ENCODE measurements at regions not wholly inside any gene's neighbourhood (a gene's known extent, or its start where the extent isn't known, plus 50 kb on each side); places are given as distances from the start of the nearest gene placed in this dataset.

DNA sequence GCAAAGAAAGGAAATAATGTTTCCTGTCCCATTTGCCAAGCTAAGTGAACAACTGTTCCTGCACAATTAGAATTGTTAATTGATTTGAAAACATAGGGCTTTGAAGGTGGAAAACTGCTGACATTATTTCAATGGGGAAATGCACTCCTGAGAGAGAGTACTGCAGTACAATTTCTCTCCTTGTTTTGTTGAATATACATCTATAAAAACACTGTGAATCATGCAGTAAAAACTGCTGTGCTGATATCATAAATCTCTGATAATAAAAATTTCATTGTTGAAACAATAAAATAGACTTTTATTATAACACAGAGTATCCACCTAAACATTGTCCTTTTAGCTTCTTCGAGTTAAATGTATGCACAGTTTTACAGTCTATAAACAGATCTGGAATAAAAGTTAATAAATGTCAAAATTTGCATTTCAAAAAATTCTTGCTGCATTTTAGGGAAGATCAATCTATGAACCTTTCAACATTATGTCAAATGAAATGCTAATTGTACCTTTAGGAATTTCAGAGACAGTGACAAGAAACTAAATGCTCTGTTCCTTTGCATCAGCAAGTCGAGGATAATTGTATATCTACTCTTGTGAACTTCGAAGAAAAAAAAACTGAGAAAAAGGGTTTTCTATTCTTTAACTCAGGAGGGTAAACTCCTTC is 328.2 kb upstream of the DACH1 start:
- TF ChIP-seq, protein P1, sequence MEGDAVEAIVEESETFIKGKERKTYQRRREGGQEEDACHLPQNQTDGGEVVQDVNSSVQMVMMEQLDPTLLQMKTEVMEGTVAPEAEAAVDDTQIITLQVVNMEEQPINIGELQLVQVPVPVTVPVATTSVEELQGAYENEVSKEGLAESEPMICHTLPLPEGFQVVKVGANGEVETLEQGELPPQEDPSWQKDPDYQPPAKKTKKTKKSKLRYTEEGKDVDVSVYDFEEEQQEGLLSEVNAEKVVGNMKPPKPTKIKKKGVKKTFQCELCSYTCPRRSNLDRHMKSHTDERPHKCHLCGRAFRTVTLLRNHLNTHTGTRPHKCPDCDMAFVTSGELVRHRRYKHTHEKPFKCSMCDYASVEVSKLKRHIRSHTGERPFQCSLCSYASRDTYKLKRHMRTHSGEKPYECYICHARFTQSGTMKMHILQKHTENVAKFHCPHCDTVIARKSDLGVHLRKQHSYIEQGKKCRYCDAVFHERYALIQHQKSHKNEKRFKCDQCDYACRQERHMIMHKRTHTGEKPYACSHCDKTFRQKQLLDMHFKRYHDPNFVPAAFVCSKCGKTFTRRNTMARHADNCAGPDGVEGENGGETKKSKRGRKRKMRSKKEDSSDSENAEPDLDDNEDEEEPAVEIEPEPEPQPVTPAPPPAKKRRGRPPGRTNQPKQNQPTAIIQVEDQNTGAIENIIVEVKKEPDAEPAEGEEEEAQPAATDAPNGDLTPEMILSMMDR (IDR thresholded peaks at IDR 0.05), result no peak
- Histone ChIP-seq H3K9me3 (ENCODE audit: control insufficient read depth, low read length) (no peaks in the 10 kb centered on the region), H3K79me2 (no peaks in the 10 kb centered on the region), H3K4me3 (ENCODE audit: low read depth, low read length) (peak overlapping the region; percentile 2), H3K4me2 (ENCODE audit: low read length) (peak overlapping the region; percentile 11), H3K27me3 (ENCODE audit: control insufficient read depth, insufficient read depth, low read length) (no peaks in the 10 kb centered on the region), H3K36me3 (ENCODE audit: control insufficient read depth, insufficient read depth, low read length) (no peaks in the 10 kb centered on the region), H3K9ac (no peak overlapping the region), H3K4me1 (peaks cover 10% of the 10 kb centered on the region), H2AFZ (peak overlapping the region; percentile 33), H3K27ac (peak overlapping the region; percentile 75)

DNA sequence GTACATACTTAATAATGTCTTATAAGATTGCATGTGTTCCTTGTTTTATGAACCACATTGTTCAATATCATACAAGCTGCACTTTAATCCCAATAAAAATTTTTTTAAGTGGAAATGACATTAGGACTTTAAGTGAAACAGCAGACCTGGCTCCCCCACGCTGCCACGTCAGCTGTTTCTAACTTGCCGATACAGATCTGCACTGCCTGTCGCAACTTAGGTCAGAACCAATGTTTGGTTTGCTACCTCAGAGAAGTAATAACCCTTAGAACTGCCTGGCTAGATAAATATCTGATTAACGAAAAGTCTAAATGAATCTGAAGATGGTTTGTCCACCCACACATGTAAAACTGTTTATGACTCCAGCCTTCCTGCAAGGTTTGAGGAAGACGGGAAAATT is 327.5 kb upstream of the DACH1 start:
- Histone ChIP-seq H3K27ac (peak overlapping the region; percentile 75), H3K36me3 (ENCODE audit: control insufficient read depth, insufficient read depth, low read length) (no peaks in the 10 kb centered on the region), H2AFZ (peak overlapping the region; percentile 31), H3K9me3 (ENCODE audit: control insufficient read depth, low read length) (no peaks in the 10 kb centered on the region), H3K27me3 (ENCODE audit: control insufficient read depth, insufficient read depth, low read length) (no peaks in the 10 kb centered on the region), H3K4me1 (peaks cover 10% of the 10 kb centered on the region), H3K9ac (no peak overlapping the region), H3K79me2 (no peaks in the 10 kb centered on the region), H3K4me2 (ENCODE audit: low read length) (peak overlapping the region; percentile 11), H3K4me3 (ENCODE audit: low read depth, low read length) (peak overlapping the region; percentile 2)
- TF ChIP-seq, protein P1 (IDR thresholded peaks at IDR 0.05), result no peak

DNA sequence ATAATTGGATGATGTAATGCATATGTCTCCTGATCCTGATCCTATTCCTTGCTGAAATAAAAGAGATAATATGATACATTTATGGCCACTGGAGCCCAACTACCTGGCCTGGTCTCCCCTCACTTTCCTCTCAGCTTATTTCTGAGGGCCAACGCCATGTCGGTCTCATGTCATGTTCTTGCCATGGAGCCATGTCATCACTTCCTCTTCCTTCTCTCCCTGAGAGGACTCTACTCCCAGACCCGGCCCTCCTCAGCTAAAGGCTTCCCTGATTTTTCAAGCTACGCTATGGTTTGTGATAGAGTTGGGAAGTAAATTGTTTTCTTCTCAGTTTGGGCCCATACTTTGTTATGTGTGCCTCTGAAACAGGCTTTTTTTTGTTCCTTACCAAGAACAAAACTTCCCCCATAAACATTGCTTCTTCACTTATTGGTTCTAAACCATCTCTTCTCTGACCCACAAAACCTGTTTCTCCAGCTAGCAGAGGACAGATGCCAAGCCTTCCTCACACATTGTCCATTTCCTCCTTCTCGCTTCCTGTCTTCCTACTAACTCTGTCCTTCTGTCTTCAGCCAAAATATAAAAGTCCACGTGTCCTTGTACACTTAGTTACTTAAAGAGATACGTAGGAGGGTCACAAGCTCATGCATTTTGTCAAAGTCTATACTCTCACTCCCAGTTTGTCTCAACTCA is 319.9 kb upstream of the DACH1 start:
- Histone ChIP-seq H3K9me3 (ENCODE audit: control insufficient read depth, low read length) (no peaks in the 10 kb centered on the region), H3K4me2 (ENCODE audit: low read length) (no peak overlapping the region), H3K27me3 (ENCODE audit: control insufficient read depth, insufficient read depth, low read length) (no peaks in the 10 kb centered on the region), H3K4me1 (peaks cover 5% of the 10 kb centered on the region), H3K9ac (no peak overlapping the region), H3K36me3 (ENCODE audit: control insufficient read depth, insufficient read depth, low read length) (no peaks in the 10 kb centered on the region), H3K27ac (peak overlapping the region; percentile 57), H3K4me3 (ENCODE audit: low read depth, low read length) (no peak overlapping the region), H3K79me2 (no peaks in the 10 kb centered on the region), H2AFZ (no peak overlapping the region)
- TF ChIP-seq, protein P1 (IDR thresholded peaks at IDR 0.05), result no peak

DNA sequence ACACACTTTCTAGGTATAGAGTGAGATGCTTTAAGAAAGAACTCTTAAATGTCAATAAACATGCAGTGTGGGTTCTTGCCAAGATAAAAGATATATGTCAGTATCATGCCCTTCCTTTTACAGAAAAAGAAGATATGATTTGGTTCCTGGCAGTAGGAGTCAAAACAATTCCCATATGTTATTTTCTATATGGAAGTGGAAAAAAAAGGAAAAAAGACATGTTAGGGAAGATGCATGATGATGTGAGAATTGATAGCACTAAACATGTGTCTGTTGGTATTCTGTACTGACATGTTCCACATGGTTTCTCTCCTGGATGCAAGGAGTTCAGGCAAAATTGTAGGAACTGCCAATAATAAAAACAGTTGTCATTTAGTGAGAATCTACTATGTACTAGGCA is 318.8 kb upstream of the DACH1 start:
- no peaks in the 10 kb centered on the region for H3K36me3 ChIP-seq (ENCODE audit: control insufficient read depth, insufficient read depth, low read length)
- no peak overlapping the region for H3K4me2 ChIP-seq (ENCODE audit: low read length)
- no peaks in the 10 kb centered on the region for H3K9me3 ChIP-seq (ENCODE audit: control insufficient read depth, low read length)
- H3K79me2 ChIP-seq, result no peaks in the 10 kb centered on the region
- H3K4me1 ChIP-seq, result peaks cover 5% of the 10 kb centered on the region
- no peak overlapping the region for H3K27ac ChIP-seq
- TF ChIP-seq, protein P1 (IDR thresholded peaks at IDR 0.05), result no peak
- no peak overlapping the region for H3K4me3 ChIP-seq (ENCODE audit: low read depth, low read length)
- no peak overlapping the region for H3K9ac ChIP-seq
- H3K27me3 ChIP-seq (ENCODE audit: control insufficient read depth, insufficient read depth, low read length), result no peaks in the 10 kb centered on the region
- H2AFZ ChIP-seq, result no peak overlapping the region

All from parathyroid adenoma (tissue), 2 donors.